DMS79 treated with DMSO at 0.1 percent for 48 hours (cell line): ENCODE measurements at regions not wholly inside any gene's neighbourhood (a gene's known extent, or its start where the extent isn't known, plus 50 kb on each side); places are given as distances from the start of the nearest gene placed in this dataset.
"Not testable (repeated sequence)": the region's sequence is repeated elsewhere in the genome, so short reads cannot be mapped to it uniquely, and the experiment has no call there.

ENCODE experiments used
- DNase-seq: peaks from one replicate; lab custom pipeline; 2025; lab: John Stamatoyannopoulos, UW

DNA sequence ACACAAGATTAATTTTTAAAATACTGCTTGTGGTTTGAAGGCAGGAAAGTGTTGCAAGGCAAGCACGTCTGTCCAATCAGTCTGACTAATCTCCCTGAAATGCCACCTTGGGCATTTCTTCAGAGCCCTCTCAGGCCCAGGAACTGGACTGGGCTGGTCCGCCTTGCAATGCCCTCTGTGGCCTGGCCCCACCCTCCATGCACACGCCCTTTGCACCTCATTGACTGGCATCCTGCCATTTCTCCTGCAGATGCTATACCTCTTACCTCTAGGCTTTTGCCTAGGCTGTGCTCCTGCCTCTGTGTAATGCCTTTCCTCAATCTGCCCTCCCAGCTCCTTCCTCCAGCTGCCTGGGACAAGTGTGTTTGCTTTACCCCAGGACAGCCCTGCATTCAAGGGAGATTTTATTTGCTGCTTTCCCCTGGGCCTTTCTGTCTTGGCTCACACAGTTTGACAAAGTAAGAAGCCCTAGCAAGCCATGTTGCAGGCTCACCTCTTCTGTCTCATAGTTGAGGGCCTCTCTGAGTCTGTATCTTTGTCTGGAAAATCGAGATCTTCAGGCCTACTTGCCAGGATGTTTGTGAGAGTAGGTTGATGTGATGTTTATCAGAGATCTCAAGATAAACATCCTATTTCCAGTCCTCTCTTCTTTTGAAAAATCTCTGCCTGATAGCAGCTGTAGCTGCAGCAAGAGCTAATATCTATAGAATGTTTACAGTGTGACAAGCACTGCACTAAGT is 149.2 kb upstream of the JUN start:
- DNase-seq, result peak; percentile 46

DNA sequence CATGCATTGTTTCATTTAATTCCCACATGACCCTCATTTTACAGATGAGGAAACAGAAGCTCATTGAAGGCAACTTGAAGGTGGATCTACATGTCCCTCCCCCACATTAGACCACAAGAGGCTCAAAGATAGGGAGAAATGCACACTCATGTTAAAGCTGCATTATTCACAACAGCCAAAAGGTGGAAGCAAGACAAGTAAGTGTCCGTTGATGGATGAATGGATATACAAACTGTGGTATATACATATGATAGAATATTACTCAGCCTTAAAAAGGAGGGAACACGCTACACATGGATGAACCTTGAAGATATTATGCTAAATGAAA is 149.7 kb upstream of the JUN start:
- DNase-seq, result no peak

DNA sequence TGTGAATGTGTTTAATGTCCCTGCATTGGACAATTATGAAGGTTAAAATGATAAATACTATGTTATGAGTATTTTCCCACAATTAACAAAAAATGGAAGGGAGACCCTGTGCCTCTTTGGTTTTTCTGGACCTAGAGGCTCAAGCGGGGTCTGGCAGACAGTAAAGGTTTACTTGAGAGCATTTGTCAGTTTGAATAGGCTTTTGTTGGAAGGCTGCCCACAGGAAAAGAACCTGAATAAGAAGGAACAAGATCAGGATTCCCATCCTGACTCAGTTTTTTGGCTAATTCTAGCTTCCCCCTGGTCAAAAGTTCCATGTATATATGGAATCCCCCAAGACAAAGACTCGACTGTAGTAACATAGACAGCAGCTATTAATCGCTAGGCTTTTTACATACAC is 150.9 kb upstream of the JUN start:
- DNase-seq, result no peak

DNA sequence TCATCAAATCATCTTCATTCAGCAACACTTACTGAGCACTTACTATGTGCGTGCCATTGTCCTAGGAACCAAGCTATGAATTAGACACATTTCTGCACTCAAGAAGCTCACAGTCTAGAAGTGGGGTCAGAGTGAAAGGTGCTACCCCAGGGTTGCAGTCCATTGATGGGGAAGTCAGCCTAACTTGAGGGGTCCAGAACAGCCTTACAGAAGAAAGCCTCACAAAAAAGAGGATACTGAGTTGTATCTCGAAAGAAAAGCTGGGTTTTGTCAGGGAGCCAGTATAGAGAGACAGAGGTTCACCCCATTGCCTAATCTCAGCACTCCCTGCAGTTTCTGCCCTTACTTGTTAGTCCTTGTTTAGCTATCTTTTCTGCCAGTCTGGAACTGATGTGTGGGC is 153.1 kb upstream of the JUN start:
- DNase-seq, result no peak

DNA sequence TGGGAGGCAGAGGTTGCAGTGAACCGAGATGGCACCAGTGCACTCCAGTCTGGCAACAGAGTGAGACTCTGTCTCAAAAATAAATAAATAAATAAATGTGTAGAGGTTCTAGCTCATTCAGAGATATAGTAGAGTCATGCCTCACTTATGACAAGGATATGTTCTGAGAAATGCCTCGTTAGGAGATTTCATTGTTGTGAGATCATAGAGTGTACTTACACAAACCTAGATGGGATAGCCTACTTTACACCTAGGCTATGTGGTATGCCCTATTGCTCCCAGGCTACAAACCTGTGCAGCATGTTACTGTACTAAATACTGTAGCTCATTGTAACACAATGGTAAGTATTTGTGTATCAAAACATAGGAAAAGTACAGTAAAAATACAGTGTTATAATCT is 155.3 kb upstream of the JUN start:
- DNase-seq, result no peak

DNA sequence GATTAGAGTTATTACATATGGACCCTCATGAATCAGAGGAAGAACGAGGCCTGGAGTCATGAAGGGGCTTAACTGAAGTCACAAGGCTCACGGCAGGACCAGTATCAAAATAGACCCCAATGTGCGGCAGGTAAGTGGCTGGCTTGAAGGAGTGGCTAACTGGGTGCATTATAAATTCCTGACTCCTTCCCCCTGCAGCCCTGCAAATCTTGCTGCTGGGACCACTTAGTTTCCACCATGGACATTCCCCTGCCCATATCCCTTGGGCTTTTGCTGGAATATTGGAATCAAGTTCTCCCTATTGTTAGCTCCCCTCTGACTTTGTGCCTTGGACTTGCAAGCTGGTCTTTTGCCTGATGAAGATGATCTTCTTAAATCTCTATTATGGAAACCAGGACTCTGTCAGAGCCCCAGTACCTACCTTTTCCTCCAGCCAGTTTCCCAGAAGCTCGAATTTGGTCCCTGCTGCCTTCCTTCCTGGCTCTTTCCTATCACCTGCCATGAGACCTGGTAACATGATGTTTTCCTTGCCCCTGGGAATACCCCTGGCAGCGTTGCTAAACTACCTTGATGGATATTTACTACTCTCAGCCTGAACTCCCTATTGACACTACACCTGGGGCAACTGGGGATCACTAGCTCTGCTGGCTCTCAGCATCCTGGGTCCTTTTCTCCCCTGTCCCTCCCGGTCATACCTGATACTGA is 156.0 kb upstream of the JUN start:
- no peak for DNase-seq

DNA sequence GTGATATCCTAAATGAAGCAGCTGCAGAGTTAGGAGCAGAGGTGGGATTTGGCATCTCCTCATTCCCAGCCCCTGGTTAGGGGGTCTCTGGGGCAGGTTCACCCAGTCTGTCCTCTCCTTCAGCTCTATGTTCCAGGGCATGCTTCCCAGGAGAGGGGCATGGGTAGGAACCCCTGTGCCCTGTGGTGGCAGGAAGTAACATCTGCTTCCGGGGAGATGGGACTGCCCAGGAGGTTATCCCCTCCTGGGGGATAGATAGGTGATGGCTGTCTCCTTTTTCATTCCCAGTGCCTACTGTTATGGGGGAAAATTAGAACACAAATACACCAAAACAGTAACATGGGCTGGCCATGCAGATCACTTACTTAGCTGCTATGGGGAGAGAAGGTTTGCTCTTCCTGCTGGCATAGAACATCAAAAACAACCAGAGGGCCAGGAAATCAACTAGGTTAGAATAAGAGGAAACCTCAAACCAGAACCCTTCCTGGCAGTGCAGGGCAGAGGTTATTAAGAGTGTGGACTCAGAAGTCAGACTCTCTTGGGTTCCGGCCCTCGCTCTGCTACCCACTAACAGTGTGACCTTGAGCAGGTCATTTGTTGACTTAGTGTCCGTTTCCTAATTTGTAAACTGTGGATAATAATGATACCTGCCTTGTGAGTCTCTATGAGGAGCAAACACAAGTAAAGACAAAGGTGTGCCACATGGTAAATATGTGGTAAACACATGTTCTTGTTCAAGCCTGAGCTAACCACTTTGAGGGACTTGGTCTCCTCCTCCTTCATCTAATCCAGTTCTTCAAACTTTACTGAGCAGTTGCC is 157.8 kb upstream of the JUN start:
- DNase-seq, result no peak

DNA sequence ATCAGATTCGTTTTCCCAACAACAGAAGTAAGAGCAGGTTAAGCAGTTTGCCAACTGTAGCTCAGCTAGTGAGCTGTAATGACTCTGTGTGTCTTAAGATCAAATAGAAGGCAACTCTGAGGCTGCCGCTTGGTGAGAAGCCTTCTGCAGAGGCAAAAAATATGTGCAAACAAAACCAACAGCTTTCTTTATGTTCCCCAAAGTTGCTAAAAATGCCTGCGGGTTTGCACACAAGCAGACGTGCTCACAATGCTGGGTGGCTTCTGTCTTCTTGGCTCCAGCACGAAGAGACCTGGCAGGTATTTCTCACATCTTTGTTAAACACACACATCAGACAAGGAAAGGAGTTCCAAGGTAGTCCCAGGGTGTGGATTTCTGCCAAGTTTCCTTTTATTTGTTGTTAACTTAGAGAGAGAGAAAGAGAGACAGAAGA is 158.9 kb upstream of the JUN start:
- no peak for DNase-seq

DNA sequence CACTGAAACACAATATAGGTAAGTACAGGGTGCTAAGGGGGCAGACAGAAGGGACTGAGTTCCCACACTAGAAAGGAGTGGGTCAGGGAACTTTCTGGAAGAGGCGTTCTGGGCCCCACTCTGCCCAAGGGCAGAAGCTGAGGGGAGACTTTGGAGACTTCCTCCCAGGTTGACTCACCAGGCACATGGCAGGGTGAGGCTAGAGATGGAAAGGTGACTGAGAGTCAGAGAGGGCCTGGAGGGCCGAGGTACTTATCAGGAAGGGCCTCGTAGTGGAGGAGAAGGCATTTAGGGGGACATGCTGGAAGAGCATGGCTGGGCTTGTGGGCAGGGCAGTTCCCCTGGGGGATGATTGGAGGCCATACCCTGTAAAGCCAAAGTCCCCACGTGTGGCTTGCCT is 159.9 kb upstream of the JUN start:
- no peak for DNase-seq

DNA sequence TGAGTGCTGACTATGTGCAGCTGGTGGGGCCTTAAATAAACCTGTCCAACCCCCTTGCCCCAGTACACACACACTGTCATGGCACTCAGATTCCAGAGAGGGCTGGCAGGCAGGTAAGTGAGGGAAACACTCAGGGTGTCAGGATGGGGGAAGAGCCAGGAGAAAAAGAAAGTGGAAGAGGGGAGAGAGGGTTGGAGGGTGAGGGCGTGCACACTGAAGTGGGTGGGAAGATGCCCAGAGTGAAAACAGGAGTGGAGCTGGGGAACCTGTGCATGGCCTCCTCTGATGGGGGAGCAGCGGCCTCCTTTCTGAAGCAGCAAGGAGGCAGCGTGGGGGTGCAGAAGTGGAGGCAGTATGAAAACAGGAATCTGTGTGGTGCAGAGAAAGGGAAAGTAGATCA is 160.6 kb upstream of the JUN start:
- no peak for DNase-seq

DNA sequence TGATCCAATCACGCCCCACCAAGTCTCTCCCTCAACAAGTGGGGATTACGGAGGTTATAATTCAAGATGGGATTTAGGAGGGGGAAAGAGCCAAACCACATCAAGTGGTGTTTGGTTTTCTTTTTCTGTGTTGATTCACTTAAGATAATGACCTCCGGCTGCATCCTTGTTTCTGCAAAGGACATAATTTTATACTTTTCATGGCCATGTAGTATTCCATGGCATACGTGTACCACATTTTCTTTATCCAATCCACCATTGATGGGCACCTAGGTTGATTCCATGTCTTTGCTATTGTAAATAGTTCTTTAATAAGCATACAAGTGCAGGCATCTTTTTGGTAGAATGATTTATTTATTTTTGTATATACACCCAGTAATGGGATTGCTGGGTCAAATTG is 162.5 kb upstream of the JUN start:
- no peak for DNase-seq

DNA sequence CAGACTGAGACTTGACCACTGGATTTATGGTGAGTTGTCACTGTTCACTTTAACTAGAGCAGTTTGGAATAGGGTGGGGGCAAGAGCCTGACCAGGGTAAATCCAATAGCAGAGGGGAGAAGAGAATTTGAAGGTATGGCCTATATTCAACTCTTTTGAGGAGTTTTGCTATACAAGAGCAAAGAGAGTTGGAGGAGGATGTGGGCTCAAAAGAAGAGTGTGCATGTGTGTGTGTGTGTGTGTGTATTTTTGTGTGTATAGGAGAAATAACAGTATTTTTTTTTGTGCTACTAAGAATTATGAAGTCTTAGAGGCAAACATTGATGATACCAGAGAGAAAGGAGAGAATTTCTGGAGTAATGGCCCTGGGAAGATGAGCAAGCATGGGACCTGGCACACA is 164.8 kb upstream of the JUN start:
- DNase-seq, result no peak

DNA sequence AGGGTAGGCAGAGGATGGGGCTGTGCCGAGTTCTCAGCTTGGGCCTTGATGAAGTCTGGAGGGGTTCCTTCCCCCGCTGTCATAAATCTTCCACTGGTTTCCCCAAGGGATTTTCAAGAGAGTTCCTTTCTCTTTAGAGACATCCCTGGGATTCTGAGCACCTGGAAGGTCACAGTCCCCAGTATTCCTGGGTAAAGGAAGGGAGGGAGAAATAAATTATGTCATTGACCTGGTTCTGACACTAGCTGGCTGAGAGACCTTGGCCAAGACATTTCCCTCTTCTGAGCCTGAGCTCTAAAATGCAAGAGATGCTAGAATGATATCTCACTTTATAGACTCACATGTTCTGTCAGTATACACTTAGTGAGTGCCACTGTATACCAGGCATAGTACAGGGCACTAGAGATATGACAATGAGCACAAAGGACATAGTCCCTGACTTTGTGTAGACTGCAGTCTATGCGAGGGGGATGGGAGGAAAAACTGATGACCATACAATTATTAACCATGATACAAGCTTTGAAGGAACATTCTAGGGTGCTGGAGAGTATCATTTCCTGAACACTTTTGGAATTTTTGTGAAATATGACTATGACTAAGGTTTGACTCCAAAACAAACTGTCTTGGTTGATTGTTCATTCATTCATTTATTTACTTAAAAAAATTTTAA is 165.8 kb upstream of the JUN start:
- DNase-seq, result no peak

DNA sequence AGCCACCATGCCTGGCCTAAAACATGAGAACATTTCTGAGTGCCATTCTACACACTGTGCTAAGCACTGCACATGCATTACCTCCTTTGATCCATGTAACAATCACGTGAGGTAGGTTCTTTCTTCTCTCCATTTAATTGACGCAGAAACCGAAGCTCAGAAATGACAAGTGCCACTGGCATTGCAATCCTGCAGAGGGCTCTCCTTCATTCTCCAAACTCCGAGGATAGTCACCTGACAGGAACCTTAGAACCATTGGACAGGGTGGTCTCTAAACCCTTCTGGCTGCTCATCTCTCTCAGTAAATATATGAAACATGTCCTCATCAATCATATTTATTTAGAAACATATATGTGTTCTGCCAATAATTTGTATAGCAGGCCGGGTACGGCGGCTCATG is 167.1 kb upstream of the JUN start:
- DNase-seq, result no peak

DNA sequence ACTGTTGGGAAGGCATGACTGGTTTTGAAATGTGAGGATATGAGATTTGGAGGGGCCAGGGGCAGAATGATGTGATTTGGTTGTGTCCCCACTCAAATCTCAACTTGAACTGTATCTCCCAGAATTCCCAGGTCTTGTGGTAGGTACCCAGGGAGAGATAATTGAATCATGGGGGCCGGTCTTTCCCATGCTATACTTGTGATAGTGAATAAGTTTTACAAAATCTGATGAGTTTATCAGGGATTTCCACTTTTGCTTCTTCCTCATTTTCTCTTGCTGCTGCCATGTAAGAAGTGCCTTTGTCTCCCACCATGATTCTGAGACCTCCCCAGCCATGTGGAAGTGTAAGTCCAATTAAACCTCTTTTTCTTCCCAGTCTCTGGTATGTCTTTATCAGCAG is 170.1 kb upstream of the JUN start:
- DNase-seq, result not testable (repeated sequence)

DNA sequence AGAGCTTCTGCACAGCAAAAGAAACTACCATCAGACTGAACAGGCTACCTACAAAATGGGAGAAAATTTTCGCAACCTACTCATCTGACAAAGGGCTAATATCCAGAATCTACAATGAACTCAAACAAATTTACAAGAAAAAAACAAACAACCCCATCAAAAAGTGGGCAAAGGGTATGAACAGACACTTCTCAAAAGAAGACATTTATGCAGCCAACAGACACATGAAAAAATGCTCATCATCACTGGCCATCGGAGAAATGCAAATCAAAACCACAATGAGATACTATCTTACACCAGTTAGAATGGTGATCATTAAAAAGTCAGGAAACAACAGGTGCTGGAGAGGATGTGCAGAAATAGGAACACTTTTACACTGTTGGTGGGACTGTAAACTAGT is 179.4 kb upstream of the JUN start:
- DNase-seq, result not testable (repeated sequence)

DNA sequence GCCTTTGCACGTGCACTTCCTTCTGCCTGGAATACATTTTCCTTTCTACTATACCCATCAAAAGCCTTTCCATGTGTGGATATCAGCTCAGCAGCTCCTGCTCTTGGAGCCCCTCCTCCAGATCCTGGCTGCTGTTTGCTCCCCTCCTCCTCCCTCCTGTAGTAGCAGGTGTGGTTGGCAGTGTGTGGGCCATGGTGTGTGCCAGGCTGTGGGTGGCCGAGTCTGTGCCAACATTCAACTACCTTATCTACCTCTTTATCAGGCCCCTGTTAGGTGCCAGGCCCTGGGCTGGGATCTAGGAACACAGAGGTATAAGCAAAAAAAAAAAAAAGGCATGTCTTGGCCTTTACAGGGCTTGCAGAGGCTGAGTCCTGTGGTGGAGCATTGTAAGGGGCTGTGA is 180.6 kb upstream of the JUN start:
- no peak for DNase-seq

DNA sequence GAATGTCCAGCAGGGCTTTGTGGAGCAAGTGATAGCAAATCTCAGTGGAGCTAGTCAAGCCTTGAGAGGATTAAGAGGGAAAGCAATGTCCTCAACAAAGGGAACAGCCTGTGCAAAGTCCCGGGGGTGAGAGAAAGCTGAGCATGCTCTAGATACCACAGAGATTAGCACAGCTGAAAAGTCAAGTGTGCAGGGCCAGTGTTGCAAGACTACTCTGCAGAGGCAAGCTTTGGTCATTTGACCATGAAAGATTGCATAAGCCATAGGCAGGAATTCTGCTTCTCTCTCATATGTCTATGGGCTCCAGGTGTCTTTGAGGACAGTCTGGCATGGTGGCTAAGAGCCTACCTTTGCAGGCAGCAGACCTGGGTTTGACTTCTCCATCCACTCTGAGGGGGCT is 181.0 kb upstream of the JUN start:
- DNase-seq, result no peak

DNA sequence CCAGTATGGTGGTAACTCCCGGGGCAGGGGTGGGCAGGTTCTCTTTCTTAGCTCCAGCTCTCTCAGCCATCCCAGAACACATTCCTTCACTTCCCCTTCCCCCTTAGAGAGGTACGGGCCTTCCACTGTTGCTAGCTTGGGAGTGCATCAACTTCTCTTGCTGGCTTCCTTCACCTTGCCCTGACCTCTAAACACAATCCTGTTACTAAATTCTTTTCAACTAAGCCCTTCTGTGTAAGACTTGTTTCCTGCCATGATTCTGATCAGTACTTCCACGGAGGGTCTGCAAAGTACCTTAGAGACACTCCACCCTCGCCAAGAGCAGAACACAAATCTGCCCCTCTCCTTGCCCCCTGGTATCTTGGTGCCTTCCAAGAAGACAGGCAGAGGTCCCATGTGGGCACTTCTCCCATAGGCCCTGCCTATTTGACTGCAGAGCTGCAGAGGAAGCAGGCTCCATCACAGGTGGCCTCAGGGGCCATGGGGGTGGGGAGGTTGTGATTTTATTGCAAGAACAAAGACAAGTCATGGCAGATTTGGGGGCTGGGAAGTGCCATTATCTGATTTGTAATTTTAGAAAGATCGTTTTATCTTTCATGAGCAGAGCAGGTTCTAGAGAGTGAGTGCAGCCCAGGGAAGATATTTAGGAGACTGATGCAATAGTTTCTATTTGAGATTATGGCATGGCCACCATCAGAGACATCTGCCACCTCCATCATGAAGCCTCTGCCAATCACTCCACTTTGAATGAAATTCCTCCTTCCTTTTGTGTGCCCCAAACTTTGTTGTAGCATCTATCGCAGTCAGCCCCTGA is 182.5 kb upstream of the JUN start:
- no peak for DNase-seq

DNA sequence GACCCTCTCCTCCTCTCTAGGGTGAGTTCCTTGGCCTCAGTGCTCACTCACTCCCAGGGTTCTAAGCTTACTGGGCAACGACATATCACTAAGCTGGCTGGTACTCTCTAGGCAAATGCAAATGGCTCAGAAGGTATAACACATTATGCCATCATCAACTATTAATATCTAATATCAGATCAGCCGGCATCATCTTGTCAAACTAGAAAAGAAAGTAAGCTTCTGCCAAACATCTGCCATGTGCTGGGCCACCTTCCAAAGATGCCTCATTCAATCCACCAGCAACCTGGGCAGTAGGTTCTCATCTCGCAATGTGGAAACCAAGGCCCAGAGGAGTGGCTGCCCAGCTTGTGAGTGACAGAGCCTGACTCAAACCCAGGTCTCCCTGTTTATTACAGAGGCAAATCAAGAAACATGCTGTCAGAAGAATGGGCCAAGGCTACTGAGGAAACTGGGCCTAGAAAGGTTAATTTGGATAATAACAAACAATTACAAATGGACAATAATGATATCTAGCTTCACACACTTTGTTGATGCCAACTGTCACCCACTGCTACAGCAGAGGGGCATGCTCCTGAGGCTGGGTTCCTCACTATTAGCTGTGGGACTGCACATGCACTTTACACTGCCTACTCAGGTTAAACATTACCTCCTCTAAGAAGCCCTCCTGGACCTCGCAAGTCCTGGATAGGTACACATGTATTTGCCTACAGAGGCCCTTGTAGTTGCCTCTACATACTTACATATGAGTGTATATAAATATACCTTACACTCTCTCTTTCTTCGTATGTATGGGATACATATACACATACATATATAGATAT is 183.3 kb upstream of the JUN start:
- DNase-seq, result no peak
